ENCODE measurements at regions not wholly inside any gene's neighbourhood (a gene's known extent, or its start where the extent isn't known, plus 50 kb on each side); places are given as distances from the start of the nearest gene placed in this dataset.

DNA sequence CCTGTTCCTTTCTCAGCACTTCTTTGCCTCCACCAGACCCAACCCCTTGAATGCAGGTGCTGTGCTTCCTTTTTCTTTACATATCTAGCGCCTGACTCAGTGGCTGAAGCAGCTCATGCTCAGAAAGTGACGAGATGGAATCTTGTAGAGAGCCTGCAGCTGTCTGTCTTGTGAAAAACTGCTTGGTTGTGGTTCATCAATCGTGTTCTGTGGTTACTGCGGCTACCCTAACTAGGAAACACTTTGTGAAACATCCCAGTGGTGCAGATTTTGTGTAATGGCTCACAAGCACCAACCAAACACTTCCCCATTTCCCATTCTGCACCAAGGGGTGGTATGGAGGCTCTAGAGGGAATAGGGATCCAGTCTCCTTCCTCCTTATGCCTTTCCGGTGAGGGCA, 307.2 kb upstream of the MMADHC start:
- peak; percentile 55 for FAIRE-seq
- TF ChIP-seq POLR2A (IDR thresholded peaks at IDR 0.05; ENCODE audit: low read depth, low read length): no peak
- DNase-seq (ENCODE audit: insufficient read length, low spot score): no peak

GRCh38 chr2:149894226-149894625, 306.7 kb upstream of the MMADHC start:
- DNase-seq (ENCODE audit: insufficient read length, low spot score): no peak
- no peak for TF ChIP-seq POLR2A (IDR thresholded peaks at IDR 0.05; ENCODE audit: low read depth, low read length)
- no peak for FAIRE-seq

DNA sequence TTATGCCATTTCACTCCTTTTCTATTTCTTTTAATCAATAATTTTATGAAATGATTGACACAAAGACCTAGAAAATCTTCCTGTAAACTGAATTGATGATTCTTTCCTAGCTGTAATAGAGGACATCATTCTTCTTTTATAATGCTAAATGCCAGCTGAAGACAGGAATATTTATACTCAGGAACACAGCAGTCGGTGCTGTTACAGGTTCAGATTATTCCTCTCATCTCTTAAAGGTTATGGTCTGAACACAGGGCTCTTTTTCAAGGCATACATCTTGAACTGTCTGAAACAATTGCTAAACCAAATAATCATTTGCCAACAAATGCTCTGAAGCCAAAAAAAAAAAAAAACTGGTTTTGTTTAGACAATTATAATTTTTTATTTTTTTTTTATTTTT, 305.0 kb upstream of the MMADHC start:
- no peak for DNase-seq (ENCODE audit: insufficient read length, low spot score)
- TF ChIP-seq POLR2A (IDR thresholded peaks at IDR 0.05; ENCODE audit: low read depth, low read length): no peak
- no peak for FAIRE-seq

- no peak for DNase-seq (ENCODE audit: insufficient read length, low spot score)
- TF ChIP-seq POLR2A (IDR thresholded peaks at IDR 0.05; ENCODE audit: low read depth, low read length): no peak
- FAIRE-seq: peak; percentile 43
Observed at GRCh38 chr2:149885946-149886345, 298.4 kb upstream of the MMADHC start.

DNA sequence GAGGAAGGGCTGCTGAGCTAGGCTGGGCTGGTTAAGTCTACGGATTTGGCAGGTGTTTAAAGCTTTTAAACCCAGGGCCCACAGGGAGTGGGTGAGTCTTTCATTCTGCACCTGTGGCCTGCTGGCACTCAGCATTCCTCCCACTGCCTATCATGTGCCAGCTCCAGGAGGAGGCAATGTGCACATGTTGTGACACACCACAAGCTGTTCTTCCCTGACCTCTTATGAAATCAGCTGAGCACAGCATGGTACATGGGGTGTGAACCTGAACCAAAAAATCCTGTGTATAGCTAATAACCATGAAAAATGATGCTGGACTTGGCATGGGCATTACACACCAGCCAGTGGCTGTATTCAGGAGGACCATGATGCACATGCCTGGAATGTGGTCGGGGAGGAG, 297.9 kb upstream of the MMADHC start:
- FAIRE-seq (peak; percentile 92), DNase-seq (ENCODE audit: insufficient read length, low spot score) (no peak)
- TF ChIP-seq POLR2A (IDR thresholded peaks at IDR 0.05; ENCODE audit: low read depth, low read length): no peak

- TF ChIP-seq POLR2A (IDR thresholded peaks at IDR 0.05; ENCODE audit: low read depth, low read length): no peak
- FAIRE-seq (no peak), DNase-seq (ENCODE audit: insufficient read length, low spot score) (no peak)
Observed at GRCh38 chr2:149884871-149885270, 297.3 kb upstream of the MMADHC start.

- no peak for DNase-seq (ENCODE audit: insufficient read length, low spot score)
Observed at GRCh38 chr2:149877913-149878312, 290.3 kb upstream of the MMADHC start.

DNA sequence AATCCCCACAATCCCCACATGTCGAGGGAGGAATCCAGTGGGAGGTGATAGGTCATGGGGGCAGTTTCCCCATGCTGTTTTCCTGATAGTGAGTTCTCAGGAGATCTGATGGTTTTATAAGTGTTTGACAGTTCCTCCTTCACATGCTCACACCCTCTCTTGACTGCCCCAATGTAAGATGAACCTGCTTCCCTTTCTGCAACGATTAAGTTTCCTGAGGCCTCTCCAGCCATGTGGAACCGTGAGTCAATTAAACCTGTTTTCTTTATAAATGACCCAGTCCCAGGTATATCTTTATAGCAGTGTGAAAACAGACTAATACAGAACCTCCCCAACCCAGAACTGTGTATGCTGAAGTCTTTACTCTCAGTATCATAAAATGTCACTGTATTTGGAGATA, 289.5 kb upstream of the MMADHC start:
- FAIRE-seq (no peak), DNase-seq (ENCODE audit: insufficient read length, low spot score) (no peak)
- TF ChIP-seq POLR2A (IDR thresholded peaks at IDR 0.05; ENCODE audit: low read depth, low read length): no peak

More at GRCh38 chr2:149877913-149878312, 290.3 kb upstream of the MMADHC start:
- FAIRE-seq: peak; percentile 94
- TF ChIP-seq POLR2A (IDR thresholded peaks at IDR 0.05; ENCODE audit: low read depth, low read length): no peak

GRCh38 chr2:149873936-149874335, 286.4 kb upstream of the MMADHC start:
- FAIRE-seq (no peak), DNase-seq (ENCODE audit: insufficient read length, low spot score) (no peak)
- TF ChIP-seq POLR2A (IDR thresholded peaks at IDR 0.05; ENCODE audit: low read depth, low read length): no peak

GRCh38 chr2:149872638-149873150, 285.1 kb upstream of the MMADHC start:
- no peak for TF ChIP-seq POLR2A (IDR thresholded peaks at IDR 0.05; ENCODE audit: low read depth, low read length)
- FAIRE-seq (no peak), DNase-seq (ENCODE audit: insufficient read length, low spot score) (no peak)

- DNase-seq (ENCODE audit: insufficient read length, low spot score) (no peak), FAIRE-seq (peak; percentile 36)
- no peak for TF ChIP-seq POLR2A (IDR thresholded peaks at IDR 0.05; ENCODE audit: low read depth, low read length)
Observed at GRCh38 chr2:149872041-149872440, 284.5 kb upstream of the MMADHC start.

GRCh38 chr2:149871091-149871885, 283.7 kb upstream of the MMADHC start:
- DNase-seq (ENCODE audit: insufficient read length, low spot score): no peak
- FAIRE-seq: no peak
- no peak for TF ChIP-seq POLR2A (IDR thresholded peaks at IDR 0.05; ENCODE audit: low read depth, low read length)

DNA sequence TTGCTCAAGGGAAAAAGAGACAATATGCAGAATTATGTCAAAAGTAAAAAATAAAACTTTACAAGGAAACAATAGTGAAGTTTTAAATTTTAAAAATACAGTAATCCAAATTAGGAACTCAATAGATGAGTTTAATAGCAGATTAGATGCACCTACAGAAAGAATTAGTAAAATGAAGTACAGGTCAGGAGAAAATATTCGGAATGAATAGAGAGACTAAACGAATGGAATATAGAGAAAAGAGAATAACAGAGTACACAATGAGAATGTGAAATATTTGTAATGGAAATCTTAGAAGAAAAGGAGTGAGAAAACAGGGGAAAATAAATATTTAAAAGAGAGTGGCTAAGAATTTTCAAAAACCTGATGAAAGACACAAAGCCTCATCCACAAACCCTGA, 275.7 kb upstream of the MMADHC start:
- FAIRE-seq: no peak
- DNase-seq (ENCODE audit: insufficient read length, low spot score): no peak
- TF ChIP-seq POLR2A (IDR thresholded peaks at IDR 0.05; ENCODE audit: low read depth, low read length): no peak

GRCh38 chr2:149861034-149861433, 273.5 kb upstream of the MMADHC start:
- TF ChIP-seq POLR2A (IDR thresholded peaks at IDR 0.05; ENCODE audit: low read depth, low read length): no peak
- DNase-seq (ENCODE audit: insufficient read length, low spot score) (no peak), FAIRE-seq (no peak)

DNA sequence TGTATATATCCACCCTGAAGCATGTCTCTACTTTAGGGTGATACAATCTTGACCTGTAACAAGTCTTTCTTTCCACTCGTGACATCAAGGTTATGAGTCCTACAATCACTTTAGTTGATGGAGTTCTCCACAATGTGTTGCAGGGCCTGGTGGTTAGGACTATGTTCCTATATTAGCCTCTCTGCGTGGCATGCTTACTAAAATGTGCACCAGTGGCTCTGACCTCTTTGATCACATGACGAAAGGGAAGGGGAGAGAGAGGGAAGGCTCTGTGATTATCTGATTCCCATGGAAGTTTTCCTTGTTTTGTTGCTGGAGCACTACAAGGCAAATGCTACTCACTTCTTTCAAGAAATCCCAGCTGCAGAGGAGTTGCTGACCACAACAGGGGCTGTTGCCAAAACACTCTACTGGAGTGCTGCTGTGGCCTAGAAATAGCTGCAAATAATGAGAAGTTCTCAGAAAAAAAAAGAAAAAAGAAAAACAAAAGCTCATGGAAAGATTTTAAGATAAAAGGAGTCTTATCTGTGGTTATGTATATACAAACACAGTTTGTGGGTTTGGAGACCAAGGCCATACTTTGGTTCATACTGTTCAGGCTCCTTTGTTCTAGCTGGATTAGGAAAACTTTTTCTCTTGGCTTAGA, 272.8 kb upstream of the MMADHC start:
- FAIRE-seq (peak; percentile 41), DNase-seq (ENCODE audit: insufficient read length, low spot score) (no peak)
- TF ChIP-seq POLR2A (IDR thresholded peaks at IDR 0.05; ENCODE audit: low read depth, low read length): no peak
